ENCODE measurements at regions not wholly inside any gene's neighbourhood (a gene's known extent, or its start where the extent isn't known, plus 50 kb on each side); places are given as distances from the start of the nearest gene placed in this dataset. TPM values are rescaled to one million over a fixed set of nuclear protein-coding genes. Genes with fewer than 3 reads are reported as not detected.

GRCh38 chr11:127052404-127052803 is 51.8 kb upstream of the KIRREL3 start:
- Histone ChIP-seq H3K36me3 (no peaks in the 10 kb centered on the region), H3K27ac (no peak overlapping the region), H3K4me3 (no peak overlapping the region), H3K4me1 (no peaks in the 10 kb centered on the region), H3K9me3 (no peaks in the 10 kb centered on the region), H3K27me3 (no peaks in the 10 kb centered on the region)
- no peak for DNase-seq
- intact Hi-C loops (cut with DNase I; ENCODE audit: low total_unique reads), result no loop called here
- TF ChIP-seq CTCF (IDR thresholded peaks at IDR 0.05), result no peak
- no peak for TF ChIP-seq POLR2A (IDR thresholded peaks at IDR 0.05)

Small RNA genes in the stretch of these regions (small RNA-seq; reads per million reads assigned to genes)
- gene RN7SKP279, result not detected

Data from uterus (tissue), 3 donors.